OCI-LY7 (cell line): ENCODE measurements at regions not wholly inside any gene's neighbourhood (a gene's known extent, or its start where the extent isn't known, plus 50 kb on each side); places are given as distances from the start of the nearest gene placed in this dataset.

Experiments used
- EZH2phosphoT487 ChIP-seq: fragments of 200-600 bp; sonication (generic); IDR thresholded peaks from 2 replicates; pipeline ENCODE4 v1.6.1; 2018; ENCODE audit warnings: low read depth, borderline replicate concordance, mild to moderate bottlenecking, mixed run types, antibody characterized with exemption, low read length, moderate library complexity, mixed read lengths
- TF ChIP-seq, protein P1 (sequence below): fragments of 200-600 bp; sonication (generic); conservative IDR thresholded peaks from 2 replicates; pipeline ENCODE4 v1.5.1; 2014; ENCODE audit warnings: mild to moderate bottlenecking, antibody characterized with exemption, low read length, moderate library complexity, mixed read lengths

DNA sequence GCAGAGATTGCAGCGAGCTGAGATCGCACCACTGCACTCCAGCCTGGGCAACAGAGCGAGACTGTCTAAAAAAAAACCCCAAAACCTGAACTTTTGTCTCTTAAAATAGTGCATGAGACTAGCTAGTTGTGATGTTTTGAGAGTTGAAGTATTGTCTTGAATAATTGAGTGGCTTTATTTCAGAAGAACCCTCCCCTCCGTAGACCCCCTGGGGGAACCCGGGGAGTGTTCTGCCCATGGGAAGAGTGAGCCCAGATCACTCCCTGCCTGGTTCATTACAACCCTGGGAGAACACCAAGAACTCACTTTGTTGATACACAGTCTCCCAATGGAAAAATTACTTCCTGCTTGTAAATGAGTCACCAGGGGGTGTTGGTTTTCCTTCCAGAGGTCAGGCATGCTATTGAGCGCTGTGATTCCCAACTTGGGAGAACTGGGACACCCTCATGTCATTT, 65.3 kb upstream of the SHISA3 start:
- TF ChIP-seq, protein P1, sequence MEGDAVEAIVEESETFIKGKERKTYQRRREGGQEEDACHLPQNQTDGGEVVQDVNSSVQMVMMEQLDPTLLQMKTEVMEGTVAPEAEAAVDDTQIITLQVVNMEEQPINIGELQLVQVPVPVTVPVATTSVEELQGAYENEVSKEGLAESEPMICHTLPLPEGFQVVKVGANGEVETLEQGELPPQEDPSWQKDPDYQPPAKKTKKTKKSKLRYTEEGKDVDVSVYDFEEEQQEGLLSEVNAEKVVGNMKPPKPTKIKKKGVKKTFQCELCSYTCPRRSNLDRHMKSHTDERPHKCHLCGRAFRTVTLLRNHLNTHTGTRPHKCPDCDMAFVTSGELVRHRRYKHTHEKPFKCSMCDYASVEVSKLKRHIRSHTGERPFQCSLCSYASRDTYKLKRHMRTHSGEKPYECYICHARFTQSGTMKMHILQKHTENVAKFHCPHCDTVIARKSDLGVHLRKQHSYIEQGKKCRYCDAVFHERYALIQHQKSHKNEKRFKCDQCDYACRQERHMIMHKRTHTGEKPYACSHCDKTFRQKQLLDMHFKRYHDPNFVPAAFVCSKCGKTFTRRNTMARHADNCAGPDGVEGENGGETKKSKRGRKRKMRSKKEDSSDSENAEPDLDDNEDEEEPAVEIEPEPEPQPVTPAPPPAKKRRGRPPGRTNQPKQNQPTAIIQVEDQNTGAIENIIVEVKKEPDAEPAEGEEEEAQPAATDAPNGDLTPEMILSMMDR = no peak
- TF ChIP-seq EZH2phosphoT487 = no peak
